Stimulated activated CD4-positive, alpha-beta T cell treated with anti-CD3 and anti-CD28 coated beads, Interleukin-4, amount 100 ng/mL, for 1 hour (primary cell): ENCODE measurements at regions not wholly inside any gene's neighbourhood (a gene's known extent, or its start where the extent isn't known, plus 50 kb on each side); places are given as distances from the start of the nearest gene placed in this dataset.
"Not testable (repeated sequence)": the region's sequence is repeated elsewhere in the genome, so short reads cannot be mapped to it uniquely, and the experiment has no call there.

Experiments used
- DNase-seq: peaks from one replicate; pipeline ENCODE4 v3.0.0-alpha.2; 2020

DNA sequence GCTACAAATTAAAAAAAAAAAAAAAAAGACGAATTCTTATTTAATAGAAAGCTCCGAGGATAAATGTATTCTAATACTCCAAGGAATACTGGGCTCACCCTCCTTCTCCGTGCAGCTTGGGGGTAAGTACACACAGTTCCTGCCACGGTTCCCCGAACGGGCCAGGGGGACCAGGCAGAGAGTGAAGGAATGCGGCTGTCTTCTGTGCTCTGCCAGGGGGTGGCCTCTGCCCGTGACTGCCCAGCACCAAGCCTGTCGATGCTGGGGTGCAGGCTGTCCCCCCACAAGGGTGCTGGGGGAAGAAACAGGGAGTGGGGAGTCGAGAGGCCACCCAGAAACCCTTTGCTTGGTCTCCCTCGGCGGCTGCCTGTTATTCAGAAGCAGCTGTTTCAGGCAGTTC lies 410.1 kb upstream of the IRX1 start:
- no peak for DNase-seq

GRCh38 chr5:3182133-3182876 lies 413.3 kb upstream of the IRX1 start:
- DNase-seq: no peak

DNA sequence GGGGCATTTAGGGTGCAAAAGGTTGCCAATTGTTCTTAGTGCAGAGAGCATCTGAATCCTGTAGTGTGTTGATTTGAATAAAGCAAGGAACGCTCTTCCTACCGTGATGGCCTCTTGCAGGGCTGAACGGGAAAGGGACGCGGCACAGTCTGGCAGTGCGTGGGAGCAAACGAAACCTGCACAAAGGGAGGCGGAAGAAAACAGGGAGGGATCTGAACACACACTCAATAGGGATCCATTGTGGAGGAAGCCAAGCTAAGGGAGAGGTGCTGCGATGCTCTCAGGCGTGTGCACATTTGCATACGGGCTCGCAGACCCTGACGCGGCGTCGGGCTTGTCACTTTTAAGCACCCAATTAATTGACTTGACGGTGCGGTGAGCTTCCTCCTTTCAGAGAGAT lies 414.0 kb upstream of the IRX1 start:
- no peak for DNase-seq

DNA sequence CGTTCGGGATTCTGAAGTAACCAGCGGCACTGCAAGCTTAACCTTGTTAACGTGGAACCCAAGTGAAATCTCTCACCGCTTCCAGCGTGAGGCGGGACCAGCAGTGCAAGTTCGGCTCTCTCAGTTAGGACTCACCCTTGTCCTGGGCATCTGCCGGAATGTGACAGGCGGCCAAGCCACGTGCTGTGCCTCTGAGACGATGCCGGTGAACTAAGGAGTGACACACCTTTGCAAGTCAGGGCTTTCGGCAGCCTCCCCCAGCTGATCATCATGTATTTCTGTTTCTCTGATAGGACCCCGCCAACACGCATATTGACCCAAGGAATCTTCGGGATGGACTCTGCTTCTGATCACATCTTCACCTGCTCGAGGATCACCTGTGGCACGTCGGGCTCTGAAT lies 415.0 kb upstream of the IRX1 start:
- DNase-seq: no peak

GRCh38 chr5:3179220-3179619 lies 416.4 kb upstream of the IRX1 start:
- DNase-seq: no peak

GRCh38 chr5:3177338-3177737 lies 418.3 kb upstream of the IRX1 start:
- DNase-seq: no peak

GRCh38 chr5:3175416-3175815 lies 420.2 kb upstream of the IRX1 start:
- no peak for DNase-seq

DNA sequence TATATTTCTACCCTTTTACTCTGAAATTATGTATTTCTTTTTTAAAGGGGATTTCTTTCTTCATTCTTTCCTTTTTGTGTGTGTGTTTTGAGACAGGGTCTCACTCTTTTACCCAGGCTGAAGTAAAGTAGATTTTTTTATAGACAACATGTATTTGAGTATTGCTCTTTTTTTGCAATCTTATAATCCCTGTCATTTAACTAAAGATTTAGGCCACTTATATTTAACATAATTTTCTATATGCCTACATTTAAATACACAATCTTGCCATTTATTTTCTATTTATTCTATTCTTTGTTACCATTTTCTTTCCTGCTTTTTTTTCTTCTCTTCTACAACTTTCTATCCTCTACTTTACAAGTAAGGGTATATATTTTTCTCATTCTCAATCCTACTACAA lies 416.0 kb upstream of the IRX2 start:
- no peak for DNase-seq

- no peak for DNase-seq
Observed at GRCh38 chr5:3163626-3164025, 412.1 kb upstream of the IRX2 start.

DNA sequence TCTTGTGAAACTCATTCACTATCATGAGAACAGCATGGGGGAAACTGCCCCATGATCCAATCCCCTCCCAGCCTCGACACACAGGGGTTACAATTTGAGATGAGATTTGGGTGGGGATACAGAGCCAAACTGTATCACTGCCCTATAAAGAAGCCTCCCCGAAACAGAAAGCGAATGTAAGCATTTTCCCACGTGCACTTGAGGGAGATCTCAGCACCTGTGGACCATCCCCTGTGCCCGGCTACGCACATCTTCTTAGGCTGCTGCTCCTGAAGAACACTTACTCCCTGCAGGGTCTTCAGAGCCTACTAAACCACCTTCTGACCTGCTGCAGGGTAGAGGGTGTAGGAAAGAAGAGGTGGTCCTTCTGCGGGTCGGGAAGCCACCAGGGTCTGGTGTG lies 410.2 kb upstream of the IRX2 start:
- no peak for DNase-seq

DNA sequence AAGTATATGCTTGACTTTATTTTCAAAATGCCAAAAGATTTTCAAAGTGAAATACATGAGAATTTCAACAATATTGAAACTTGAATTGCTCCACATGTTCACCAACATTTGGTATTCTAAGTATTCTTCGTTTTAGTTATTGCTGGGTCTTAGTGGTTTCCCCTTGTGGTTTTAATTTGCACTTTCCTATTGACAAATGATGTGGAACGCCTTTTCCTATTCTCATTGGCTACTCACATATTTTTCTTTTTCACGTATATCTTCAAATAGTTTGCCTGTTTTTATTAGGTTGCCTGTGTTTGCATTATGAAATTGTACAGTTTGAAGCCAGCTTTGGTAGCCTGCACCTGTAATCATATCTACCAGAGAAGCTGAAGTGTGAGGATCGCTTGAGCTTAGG lies 405.7 kb upstream of the IRX2 start:
- DNase-seq: no peak

- DNase-seq: no peak
Observed at GRCh38 chr5:3155717-3156116, 404.2 kb upstream of the IRX2 start.

DNA sequence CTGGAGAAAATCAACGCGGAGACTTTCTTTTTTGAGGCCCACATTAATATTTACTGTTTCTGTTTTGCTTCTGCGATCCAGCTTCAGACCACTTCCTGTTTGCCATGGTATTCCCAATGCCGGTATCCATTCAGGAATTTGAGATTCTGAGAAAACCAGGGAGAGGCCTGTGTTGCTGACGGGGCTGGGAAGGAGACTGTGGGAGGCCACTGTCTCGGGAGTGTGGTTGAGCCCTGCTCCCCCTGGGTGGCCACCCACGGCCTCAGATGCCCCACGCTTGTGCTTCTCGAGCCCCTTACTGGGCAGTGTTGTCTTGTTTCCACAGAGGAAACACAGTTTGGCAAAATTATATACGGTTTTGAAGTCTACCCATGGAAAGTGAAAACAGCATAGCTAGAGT lies 403.6 kb upstream of the IRX2 start:
- no peak for DNase-seq

GRCh38 chr5:3153906-3154305 lies 402.4 kb upstream of the IRX2 start:
- DNase-seq: no peak

GRCh38 chr5:3153226-3153858 lies 401.9 kb upstream of the IRX2 start:
- no peak for DNase-seq

- DNase-seq: no peak
Observed at GRCh38 chr5:3149899-3150298, 398.4 kb upstream of the IRX2 start.

DNA sequence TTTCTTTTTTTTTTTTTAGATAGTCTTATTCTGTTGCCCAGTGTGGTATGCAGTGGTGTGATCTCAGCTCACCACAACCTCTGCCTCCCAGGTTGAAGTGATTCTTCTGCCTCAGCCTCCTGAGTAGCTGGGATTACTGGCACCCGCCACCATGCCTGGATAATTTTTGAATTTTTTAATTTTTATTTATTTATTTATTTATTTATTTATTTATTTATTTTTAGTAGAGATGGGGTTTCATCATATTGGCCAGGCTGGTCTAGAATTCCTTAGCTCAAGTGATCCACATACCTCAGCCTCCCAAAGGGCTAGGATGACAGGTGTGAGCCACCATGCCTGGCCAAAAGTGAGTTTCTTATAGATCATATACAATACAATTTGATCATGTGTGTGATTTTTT lies 395.9 kb upstream of the IRX2 start:
- DNase-seq: not testable (repeated sequence)

GRCh38 chr5:3145641-3146040 lies 394.2 kb upstream of the IRX2 start:
- DNase-seq: no peak

GRCh38 chr5:3143382-3143781 lies 391.9 kb upstream of the IRX2 start:
- no peak for DNase-seq

GRCh38 chr5:3142261-3143027 lies 391.0 kb upstream of the IRX2 start:
- no peak for DNase-seq

DNA sequence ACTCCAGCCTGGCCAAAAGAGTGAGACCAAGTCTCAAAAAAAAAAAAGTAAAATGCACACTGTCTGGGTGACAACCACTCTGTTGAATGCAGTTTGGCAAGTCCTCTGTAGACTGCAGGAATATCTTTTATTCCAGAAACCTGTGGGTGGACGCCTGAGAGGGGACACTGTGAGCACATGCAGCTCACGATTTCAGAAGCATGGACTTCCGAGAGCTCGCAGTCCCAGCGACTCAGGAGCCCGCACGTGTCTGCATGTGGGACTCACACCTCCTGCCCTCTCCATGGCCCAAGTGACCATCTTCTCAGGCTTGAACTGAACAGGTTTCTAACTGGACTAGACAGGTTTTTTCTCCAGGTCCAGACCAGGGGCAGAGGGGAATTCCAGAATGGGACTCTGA lies 388.6 kb upstream of the IRX2 start:
- DNase-seq: no peak

- DNase-seq: no peak
Observed at GRCh38 chr5:3139499-3139931, 388.0 kb upstream of the IRX2 start.

DNA sequence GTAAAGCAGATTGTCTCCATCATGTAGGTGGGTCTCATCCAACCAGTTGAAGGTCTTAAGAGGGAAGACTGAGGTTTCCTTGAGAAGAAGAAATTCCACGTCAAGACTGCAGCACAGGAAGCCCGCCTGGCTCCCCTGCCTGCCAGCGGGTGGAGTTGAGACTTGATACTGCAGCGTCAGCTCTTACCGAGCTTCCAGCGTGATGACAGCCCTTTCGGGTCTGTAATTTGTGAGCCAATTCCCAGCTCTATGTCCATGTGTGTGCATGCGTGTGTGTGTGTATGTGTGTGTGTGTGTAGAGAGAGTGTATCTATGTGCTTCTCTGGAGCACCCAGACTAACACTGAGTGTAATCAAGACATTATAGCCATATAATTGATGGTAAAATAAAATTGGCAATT lies 379.7 kb upstream of the IRX2 start:
- DNase-seq: no peak

DNA sequence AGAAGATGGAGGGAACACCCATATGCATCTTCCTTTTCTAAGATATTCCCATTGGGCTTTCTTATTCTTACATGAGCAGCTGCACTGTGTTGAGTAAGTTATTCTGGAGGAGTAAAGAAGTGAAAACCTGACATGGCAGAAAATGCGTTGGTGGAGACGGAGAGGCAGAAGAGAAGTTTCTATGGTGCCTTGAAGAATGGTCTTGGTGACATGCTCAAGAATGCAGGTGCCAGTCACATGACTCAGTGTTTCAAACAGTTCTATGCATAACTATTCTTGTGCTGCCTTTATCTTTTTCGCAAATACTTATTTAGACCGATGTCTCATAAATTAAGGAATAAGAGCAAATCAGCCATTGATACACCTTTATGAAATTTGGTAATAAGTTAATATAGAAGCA lies 377.8 kb upstream of the IRX2 start:
- DNase-seq: no peak
